HFF-Myc (cell line): ENCODE measurements at regions not wholly inside any gene's neighbourhood (a gene's known extent, or its start where the extent isn't known, plus 50 kb on each side); places are given as distances from the start of the nearest gene placed in this dataset.

Source experiments
- DNase-seq: peaks from one replicate; pipeline ENCODE4 v3.0.0-alpha.2; 2011; ENCODE audit warnings: low read depth; ENCODE audit errors: extremely low read depth
- H3K4me3 ChIP-seq: replicated peaks from 2 replicates; pipeline ENCODE4 v1.5.1; 2011; ENCODE audit warnings: low read depth, mild to moderate bottlenecking, control low read depth, low read length
- CTCF ChIP-seq: IDR thresholded peaks from 2 replicates; pipeline ENCODE4 v1.5.1; 2012; ENCODE audit warnings: mild to moderate bottlenecking, low read depth, low read length, control low read depth; ENCODE audit errors: missing control alignments

- no peak for DNase-seq
- no peak for TF ChIP-seq CTCF
- no peak overlapping the region for H3K4me3 ChIP-seq
Measured at GRCh38 chr4:176508780-176509331, 189.1 kb downstream of the SPCS3 start.

- DNase-seq: no peak
- TF ChIP-seq CTCF: no peak
- H3K4me3 ChIP-seq: no peak overlapping the region
Measured at GRCh38 chr4:176525576-176525975, 205.8 kb downstream of the SPCS3 start.

DNA sequence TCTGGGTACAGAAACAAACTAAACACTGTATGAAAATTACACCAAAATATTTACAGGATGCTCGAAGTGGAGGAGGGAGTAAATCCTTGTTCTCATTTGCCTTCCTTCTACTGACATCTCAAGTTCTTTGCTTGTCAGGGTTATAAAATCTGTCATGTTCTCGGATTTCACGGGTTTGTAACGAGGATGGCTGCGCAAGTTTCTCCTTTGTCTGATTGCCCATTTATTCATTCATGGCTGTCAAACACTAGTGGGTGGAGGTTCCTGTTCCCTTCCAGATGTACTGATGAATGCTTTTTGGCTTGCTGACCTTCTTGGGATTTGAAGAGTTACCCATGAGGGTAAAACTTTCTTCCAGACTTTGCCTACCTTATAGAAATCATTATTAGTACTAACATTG, 206.9 kb downstream of the SPCS3 start:
- TF ChIP-seq CTCF: no peak
- no peak for DNase-seq
- no peak overlapping the region for H3K4me3 ChIP-seq

DNA sequence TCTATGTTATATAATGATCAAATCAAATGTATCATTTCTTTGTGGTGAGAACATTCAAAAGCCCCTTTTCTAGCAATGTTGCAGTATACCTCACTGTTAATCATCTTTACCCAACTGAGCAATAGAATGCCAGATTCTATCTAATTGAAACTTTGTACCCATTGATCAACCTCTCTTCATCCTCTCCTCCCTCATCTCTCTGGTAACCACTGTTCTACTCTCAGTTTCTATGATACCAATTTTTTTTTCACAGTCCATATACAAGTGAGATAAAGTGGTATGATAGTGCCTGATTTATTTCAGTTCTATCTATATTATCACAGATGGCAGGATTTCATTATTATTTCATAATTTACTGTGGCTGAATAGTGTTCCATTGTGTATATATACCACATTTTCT, 209.8 kb downstream of the SPCS3 start:
- no peak for DNase-seq
- TF ChIP-seq CTCF: no peak
- no peak overlapping the region for H3K4me3 ChIP-seq

GRCh38 chr4:176533159-176533558, 213.4 kb downstream of the SPCS3 start:
- TF ChIP-seq CTCF: no peak
- DNase-seq: no peak
- no peak overlapping the region for H3K4me3 ChIP-seq

DNA sequence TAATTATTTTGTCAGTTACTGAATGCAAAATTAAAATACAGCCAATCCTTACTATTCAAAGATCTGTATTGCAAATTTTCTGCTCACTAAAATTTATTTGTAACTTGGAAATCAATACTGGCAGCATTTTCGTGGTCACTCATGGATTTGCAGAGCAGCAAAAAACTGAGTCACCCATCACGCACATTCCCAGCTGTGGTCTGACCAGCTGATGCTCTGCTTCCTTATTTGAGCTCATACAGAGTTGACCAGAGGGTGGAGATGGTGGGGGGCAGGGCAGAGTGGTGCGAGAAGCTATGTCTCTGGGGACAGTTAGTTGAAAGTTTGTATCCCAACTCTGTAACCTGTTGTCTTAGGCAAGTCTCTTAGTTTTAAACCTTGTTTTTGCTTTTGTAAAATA, 214.8 kb downstream of the SPCS3 start:
- peak; percentile 39 for DNase-seq
- H3K4me3 ChIP-seq: no peak overlapping the region
- TF ChIP-seq CTCF: no peak
